HepG2 (cell line): ENCODE measurements at regions not wholly inside any gene's neighbourhood (a gene's known extent, or its start where the extent isn't known, plus 50 kb on each side); places are given as distances from the start of the nearest gene placed in this dataset.

Source experiments
- ATAC-seq: fragments of 200-7000 bp; cut with Tn5 transposase; 3 replicates; pipeline ENCODE4 v1.9.1; 2020; ENCODE audit warnings: mild to moderate bottlenecking, moderate library complexity
- BruUV-seq: library from RNA; stranded (reverse); fragments of 400-500 nt; replicated peaks from 2 replicates; lab custom pipeline; 2021; lab: Mats Ljungman, UMichigan
- CTCF ChIA-PET: fragments of 300-600 bp; formaldehyde crosslinking; extraction: SDS; loops from one replicate; lab custom pipeline; 2021; ENCODE audit warnings: low total read pairs, inconsistent platforms, low intra/inter-chr PET ratio; lab: Yijun Ruan, JAX
- POLR2A ChIA-PET: fragments of 350-600 bp; sonication (Branson Sonifier 250); formaldehyde crosslinking; loops from one replicate; lab custom pipeline; 2020; ENCODE audit warnings: antibody characterized with exemption, inconsistent platforms; lab: Yijun Ruan, JAX
- DNase-seq: peaks from one replicate; pipeline ENCODE4 v3.0.0-alpha.2; 2015; ENCODE audit warnings: low spot score
- FAIRE-seq: peaks from 3 replicates; lab custom pipeline; 2011; peaks lifted over from hg19 to GRCh38; lab: Jason Lieb, UNC
- H2AFZ ChIP-seq: one replicate; pipeline ENCODE4 v1.6.1; 2011; ENCODE audit warnings: low read length, inconsistent platforms
- H3K27ac ChIP-seq: fragments of 300-600 bp; 3 replicates; pipeline ENCODE4 v1.8.0; 2011; ENCODE audit warnings: mixed run types, mild to moderate bottlenecking, mixed read lengths, low read length, inconsistent platforms; ENCODE audit not compliant: insufficient read depth; ENCODE audit errors: extremely low read length
- H3K27me3 ChIP-seq, 2 experiments: fragments of 200-600 bp in 1 of 2; 2 replicates in 1 of 2; 3 replicates in 1 of 2; pipeline versions ENCODE4 v1.6.0 to v1.8.0; 2011; ENCODE audit warnings: low read length in 2 of 2, mild to moderate bottlenecking in 2 of 2, moderate library complexity in 2 of 2, inconsistent platforms in 1 of 2; ENCODE audit not compliant: insufficient read depth in 2 of 2, control insufficient read depth in 1 of 2
- H3K36me3 ChIP-seq, 2 experiments: fragments of 200-600 bp in 1 of 2; replicated peaks in 1 of 2; 2 replicates in 1 of 2; 3 replicates in 1 of 2; pipeline versions ENCODE4 v1.5.1 to v1.8.0; 2011; ENCODE audit warnings: low read length in 2 of 2, inconsistent platforms in 1 of 2; ENCODE audit not compliant: insufficient read depth in 2 of 2, control insufficient read depth in 1 of 2
- H3K4me1 ChIP-seq: 2 replicates; pipeline ENCODE4 v1.5.1; 2012; ENCODE audit warnings: low read length, inconsistent platforms; ENCODE audit not compliant: insufficient read depth
- H3K4me2 ChIP-seq: 2 replicates; pipeline ENCODE4 v1.6.0; 2011; ENCODE audit warnings: low read depth, low read length, inconsistent platforms
- H3K4me3 ChIP-seq, 3 experiments: fragments of 200-600 bp in 1 of 3; sonication (generic), shearing (Covaris generic) in 1 of 3; replicated peaks in 1 of 3; 2 replicates each; pipeline ENCODE4 v1.5.1; 2011 to 2016; ENCODE audit warnings: low read length in 3 of 3, inconsistent platforms in 2 of 3, low read depth in 2 of 3, mild to moderate bottlenecking in 2 of 3, control low read depth in 1 of 3, mixed read lengths in 1 of 3; ENCODE audit not compliant: insufficient read depth in 1 of 3
- H3K79me2 ChIP-seq: one replicate; pipeline ENCODE4 v1.6.1; 2011; ENCODE audit warnings: low read length, inconsistent platforms; ENCODE audit not compliant: insufficient read depth
- H3K9ac ChIP-seq: 2 replicates; pipeline ENCODE4 v1.6.0; 2011; ENCODE audit warnings: mild to moderate bottlenecking, low read depth, low read length, inconsistent platforms; ENCODE audit not compliant: insufficient read depth
- H3K9me3 ChIP-seq: 2 replicates; pipeline ENCODE4 v1.5.1; 2012; ENCODE audit warnings: mild to moderate bottlenecking, low read length
- H4K20me1 ChIP-seq: 2 replicates; pipeline ENCODE4 v1.6.0; 2011; ENCODE audit warnings: inconsistent platforms, mild to moderate bottlenecking, low read length, moderate library complexity; ENCODE audit not compliant: insufficient read depth
- ARID2 ChIP-seq: sonication (generic); formaldehyde crosslinking; IDR thresholded peaks from 2 replicates; pipeline ENCODE4 v1.8.1; 2022; ENCODE audit warnings: mild to moderate bottlenecking, missing genetic modification reagents, borderline replicate concordance
- ELF1 ChIP-seq: sonication (generic); formaldehyde crosslinking; IDR thresholded peaks from 2 replicates; pipeline ENCODE4 v1.4.0; 2020; ENCODE audit warnings: missing genetic modification reagents
- HMGA1 ChIP-seq: sonication (generic); formaldehyde crosslinking; conservative IDR thresholded peaks from 2 replicates; pipeline ENCODE4 v1.4.0; 2020; ENCODE audit warnings: missing genetic modification reagents
- IRX3 ChIP-seq: sonication (generic); formaldehyde crosslinking; IDR thresholded peaks from 2 replicates; pipeline ENCODE4 v1.8.1; 2023; ENCODE audit warnings: mild to moderate bottlenecking, low read depth, missing genetic modification reagents, borderline replicate concordance
- ZNF318 ChIP-seq: sonication (generic); formaldehyde crosslinking; IDR thresholded peaks from 2 replicates; pipeline ENCODE4 v1.4.0; 2020; ENCODE audit warnings: mild to moderate bottlenecking, missing genetic modification reagents
- ZNF768 ChIP-seq: sonication (generic); formaldehyde crosslinking; IDR thresholded peaks from 2 replicates; pipeline ENCODE4 v1.4.0; 2020; ENCODE audit warnings: missing genetic modification reagents
- WGBS: methylation state at CpG from one replicate; pipeline ENCODE4 v1.1.6; 2017; ENCODE audit warnings: low lambda C conversion rate; 5-methylcytosine and 5-hydroxymethylcytosine counted together
- in situ Hi-C: cut with HindIII; loops from 2 replicates; pipeline ENCODE4 v1.10.0; 2017; ENCODE audit warnings: low pct_unique_long_range_greater_than_20kb; ENCODE audit not compliant: extremely low pct_ligation_motif_present
- intact Hi-C: fragments of 100-400 bp; cut with micrococcal nuclease; formaldehyde crosslinking; loops from one replicate; pipeline ENCODE4 v1.10.0; 2022; ENCODE audit not compliant: unreplicated experiment

- TF ChIP-seq ZNF768 (CRISPR knock-in tag) (no peak), HMGA1 (no peak), ARID2 (CRISPR knock-in tag) (no peak)
- POLR2A ChIA-PET = no interaction called here
- no TSS peak for BruUV-seq
- Histone ChIP-seq H3K4me2 (no peak overlapping the region), H4K20me1 (no peaks in the 10 kb centered on the region), H3K9me3 (peaks cover 93% of the 10 kb centered on the region), H3K4me1 (no peaks in the 10 kb centered on the region), H3K79me2 (no peaks in the 10 kb centered on the region), H3K27me3 (no peaks in the 10 kb centered on the region), H3K4me3 (no peak overlapping the region), H3K36me3 (no peaks in the 10 kb centered on the region), H3K27ac (no peak overlapping the region), H3K9ac (no peak overlapping the region), H2AFZ (no peak overlapping the region)
- ATAC-seq (no peak), DNase-seq (no peak), FAIRE-seq (no peak)
- intact Hi-C loops (no loop called here), in situ Hi-C loops (no loop called here)
- CTCF ChIA-PET = no interaction called here
- 3% methylated on average over 4 of the region's 4 CpGs for WGBS
Observed at GRCh38 chr3:1515882-1516281, 423.1 kb downstream of the CNTN6 start.

GRCh38 chr3:1527786-1528185 is 435.0 kb downstream of the CNTN6 start:
- in situ Hi-C loops = no loop called here
- H3K79me2 ChIP-seq = no peaks in the 10 kb centered on the region
- no peak for DNase-seq
- WGBS = 25% methylated on average over 4 of the region's 4 CpGs
- no peak overlapping the region for H3K4me3 ChIP-seq
- no peaks in the 10 kb centered on the region for H4K20me1 ChIP-seq
- no peaks in the 10 kb centered on the region for H3K4me1 ChIP-seq
- CTCF ChIA-PET = no interaction called here
- no peaks in the 10 kb centered on the region for H3K36me3 ChIP-seq
- no peak overlapping the region for H3K4me2 ChIP-seq
- POLR2A ChIA-PET = no interaction called here
- no peak overlapping the region for H3K9ac ChIP-seq
- TF ChIP-seq IRX3 (CRISPR knock-in tag) (no peak), ZNF318 (CRISPR knock-in tag) (no peak), ELF1 (no peak)
- TF ChIP-seq, all 625 proteins: peak for 0
- FAIRE-seq = no peak
- no peaks in the 10 kb centered on the region for H3K27me3 ChIP-seq
- intact Hi-C loops = no loop called here
- BruUV-seq = no TSS peak
- H3K9me3 ChIP-seq = peaks cover 76% of the 10 kb centered on the region
- no peak for ATAC-seq
- H2AFZ ChIP-seq = no peak overlapping the region
- no peak overlapping the region for H3K27ac ChIP-seq
